HG02798 (cell line): ENCODE measurements at regions not wholly inside any gene's neighbourhood (a gene's known extent, or its start where the extent isn't known, plus 50 kb on each side); places are given as distances from the start of the nearest gene placed in this dataset.

Experiments used
- ATAC-seq: cut with Tn5 transposase; IDR thresholded peaks from one replicate; pipeline ENCODE4 v1.9.1; 2021; ENCODE audit warnings: mild to moderate bottlenecking; ENCODE audit not compliant: unreplicated experiment, poor library complexity

- ATAC-seq = no peak
Observed at GRCh38 chr1:61533546-61533945, 191.4 kb downstream of the TM2D1 start.

GRCh38 chr1:61531716-61532115 lies 193.2 kb downstream of the TM2D1 start:
- no peak for ATAC-seq

- ATAC-seq = no peak
Observed at GRCh38 chr1:61523893-61524605, 200.9 kb downstream of the TM2D1 start.

DNA sequence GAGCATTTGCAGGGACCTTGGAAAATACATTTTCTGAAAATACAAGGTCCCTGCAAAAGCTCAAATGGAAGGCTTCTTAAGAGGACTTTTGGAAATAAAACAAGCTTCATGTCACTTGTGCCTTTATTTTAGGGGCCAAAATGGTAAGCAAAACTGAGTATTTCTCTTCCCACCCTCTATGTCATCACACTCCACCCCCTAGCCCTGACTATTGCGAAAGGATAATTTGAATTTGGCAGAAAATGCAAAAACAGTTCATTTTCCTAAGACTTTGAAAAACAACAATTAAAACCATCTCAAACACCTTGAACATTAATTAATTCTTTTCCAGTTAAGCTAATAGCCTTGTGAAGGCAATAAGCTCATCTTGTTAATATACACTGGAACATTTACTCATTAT lies 201.7 kb downstream of the TM2D1 start:
- no peak for ATAC-seq

DNA sequence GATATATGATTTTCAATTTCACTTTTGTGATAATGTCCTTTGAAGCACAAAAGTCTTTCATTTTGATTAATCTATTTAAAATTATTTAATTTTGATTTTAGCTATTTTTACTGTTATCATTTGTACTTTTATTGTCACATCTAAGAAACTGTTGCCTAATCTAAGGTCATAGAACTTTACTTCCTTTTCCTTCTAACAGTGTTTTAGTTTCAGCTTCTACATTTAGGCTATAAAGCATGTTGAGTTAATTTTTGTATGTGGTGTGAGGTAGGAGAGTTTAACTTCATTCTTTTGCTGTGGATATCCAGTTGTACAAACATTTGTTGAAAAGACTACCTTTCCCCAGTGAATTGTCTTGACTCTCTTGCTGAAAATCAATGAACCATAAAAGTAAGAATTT lies 204.5 kb downstream of the TM2D1 start:
- ATAC-seq = no peak

GRCh38 chr1:61519631-61520030 lies 205.3 kb downstream of the TM2D1 start:
- no peak for ATAC-seq

DNA sequence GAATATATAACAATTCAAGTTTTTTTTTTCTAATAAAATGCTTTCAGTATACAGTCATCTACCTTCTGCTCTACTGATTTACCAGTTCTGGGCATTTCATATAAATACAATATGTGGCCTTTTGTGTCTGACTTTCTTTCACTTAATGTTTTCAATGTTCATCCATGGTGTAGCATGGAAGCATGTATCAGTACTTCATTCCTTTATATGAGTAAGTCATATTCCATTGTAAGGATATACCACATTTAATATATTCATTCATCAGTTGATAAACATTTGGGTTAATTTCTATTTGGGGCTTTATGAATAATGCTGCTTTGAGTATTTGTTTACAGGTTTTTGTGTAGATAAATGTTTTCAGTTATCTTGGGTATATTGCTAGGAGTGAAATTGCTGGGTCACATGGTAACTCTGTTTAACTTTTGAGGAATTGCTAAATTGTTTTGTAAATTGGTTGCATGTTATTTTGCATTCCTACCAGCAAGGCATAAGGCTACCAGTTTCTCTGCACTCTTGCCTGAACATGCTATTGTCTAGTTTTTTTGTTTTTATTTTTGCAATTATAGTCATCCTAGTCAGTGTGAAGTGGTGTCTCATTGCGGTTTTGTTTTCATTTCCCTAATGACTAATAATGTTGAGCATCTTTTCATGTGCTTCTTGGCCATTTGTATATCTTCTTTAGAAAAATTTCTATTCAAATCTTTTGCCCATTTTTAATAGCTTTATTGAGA lies 206.1 kb downstream of the TM2D1 start:
- peak; percentile 71 for ATAC-seq

DNA sequence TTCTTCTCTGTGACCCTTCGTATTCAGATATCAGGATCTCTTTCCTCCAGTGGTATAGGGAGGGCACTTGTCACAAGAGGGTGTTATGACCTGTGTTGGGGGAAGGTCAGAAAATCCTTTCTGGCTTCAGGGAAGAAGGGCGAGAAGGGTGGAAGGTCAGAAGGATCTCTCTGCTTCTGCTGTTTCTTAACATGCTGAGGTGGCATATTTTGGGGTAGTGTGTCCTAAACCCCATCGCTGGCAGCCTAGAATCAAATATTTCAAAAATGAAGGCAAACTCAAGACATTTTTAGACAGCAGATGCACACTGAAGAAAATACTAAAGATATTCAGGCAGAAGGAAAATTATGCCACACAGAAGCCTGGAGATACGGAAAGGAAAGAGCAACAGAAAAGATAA lies 207.6 kb downstream of the TM2D1 start:
- ATAC-seq = no peak

GRCh38 chr1:61515096-61515495 lies 209.8 kb downstream of the TM2D1 start:
- ATAC-seq = no peak
